ENCODE measurements at regions not wholly inside any gene's neighbourhood (a gene's known extent, or its start where the extent isn't known, plus 50 kb on each side); places are given as distances from the start of the nearest gene placed in this dataset.

- TF ChIP-seq CTCF (IDR thresholded peaks at IDR 0.05) = no peak
- no peak for TF ChIP-seq POLR2A (IDR thresholded peaks at IDR 0.05)
- TF ChIP-seq POLR2AphosphoS5 (IDR thresholded peaks at IDR 0.05; ENCODE audit: insufficient read depth in 1 of 2, low read depth in 1 of 2) = no peak
These were observed 92.6 kb upstream of the PBX1 start for GRCh38 chr1:164466429-164466828.
